Upper lobe of left lung (tissue), 6 donors: ENCODE measurements at regions not wholly inside any gene's neighbourhood (a gene's known extent, or its start where the extent isn't known, plus 50 kb on each side); places are given as distances from the start of the nearest gene placed in this dataset.

Experiments
- ATAC-seq, 2 donors: fragments of 200-7000 bp; cut with Tn5 transposase; one replicate each; pipeline ENCODE4 v1.9.1; 2022; ENCODE audit warnings: mild to moderate bottlenecking in 2 of 2, moderate library complexity in 2 of 2; ENCODE audit not compliant: low FRiP score in 2 of 2
- DNase-seq, 2 donors: peaks; one replicate each; pipeline ENCODE4 v3.0.0-alpha.2; 2019 to 2020
- H3K27ac ChIP-seq, 4 donors: fragments of 200-600 bp; sonication (generic); one replicate each; pipeline ENCODE4 v1.5.1; 2016 to 2019
- H3K27me3 ChIP-seq, 4 donors: fragments of 200-600 bp; sonication (generic); one replicate each; pipeline ENCODE4 v1.5.1; 2017 to 2019
- H3K36me3 ChIP-seq, 4 donors: fragments of 200-600 bp; sonication (generic); one replicate each; pipeline ENCODE4 v1.5.1; 2016 to 2019
- H3K4me1 ChIP-seq, 4 donors: fragments of 200-600 bp; sonication (generic); one replicate each; pipeline ENCODE4 v1.5.1; 2018 to 2019
- H3K4me3 ChIP-seq, 4 donors: fragments of 200-600 bp; sonication (generic); one replicate each; pipeline ENCODE4 v1.5.1; 2017 to 2019; ENCODE audit warnings: mild to moderate bottlenecking in 2 of 4, moderate library complexity in 1 of 4
- H3K9me3 ChIP-seq, 4 donors: fragments of 200-600 bp; sonication (generic); one replicate each; pipeline ENCODE4 v1.5.1; 2018 to 2019
- EP300 ChIP-seq, 4 donors: sonication (generic); formaldehyde crosslinking; IDR thresholded peaks; one replicate each; pipeline ENCODE4 v1.5.1; 2017; ENCODE audit warnings: antibody characterized with exemption in 4 of 4, control low read depth in 2 of 4
- POLR2A ChIP-seq, 4 donors: fragments of 450-650 bp; IDR thresholded peaks; one replicate each; pipeline ENCODE4 v1.5.1; 2016 to 2017; ENCODE audit warnings: antibody characterized with exemption in 4 of 4, mild to moderate bottlenecking in 2 of 4
- POLR2AphosphoS5 ChIP-seq, 2 donors: sonication (generic); formaldehyde crosslinking; IDR thresholded peaks; one replicate each; pipeline ENCODE4 v1.5.1; 2017; ENCODE audit warnings: antibody characterized with exemption in 2 of 2
- WGBS, 2 donors: methylation state at CpG; one replicate each; pipeline ENCODE4 v1.1.5; 2017 to 2018; 5-methylcytosine and 5-hydroxymethylcytosine counted together
- TF ChIP-seq, protein P1 (sequence below), 6 experiments: fragments of 450-650 bp in 4 of 6; fragments of 200-600 bp in 2 of 6; sonication (generic) in 2 of 6; IDR thresholded peaks; one replicate each; pipeline ENCODE4 v1.5.1; 2016 to 2019; ENCODE audit warnings: antibody characterized with exemption in 6 of 6
- donor health status: DM: no; HTN: no; CAD: no; lungs with moderate emphysema.
- donor health status: DM: no; HTN: yes; CAD: no; lungs with severe emphysema.

DNA sequence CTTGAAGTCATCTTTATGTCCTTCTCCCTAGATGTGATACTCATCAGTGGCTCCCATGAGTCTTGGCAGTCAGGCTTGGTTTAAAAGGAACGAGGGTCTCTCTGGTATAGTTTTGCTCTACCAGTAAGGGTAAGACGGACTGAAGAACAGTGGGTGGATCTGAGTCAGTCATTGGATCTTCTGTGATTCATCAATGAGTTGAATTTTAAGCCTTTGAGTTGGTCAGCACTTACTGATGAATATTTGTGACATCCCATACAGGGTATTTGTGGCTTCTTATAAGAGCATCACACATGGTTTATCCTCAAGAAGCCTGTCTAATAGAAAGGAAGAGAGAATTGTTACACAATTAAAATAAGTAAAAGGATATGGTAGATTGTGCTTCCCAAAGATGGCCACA is 87.3 kb upstream of the NAMPT start:
- Histone ChIP-seq H3K36me3 (no peaks in the 10 kb centered on the region), H3K4me3 (no peak overlapping the region), H3K27ac (no peak overlapping the region), H3K27me3 (no peaks in the 10 kb centered on the region), H3K4me1 (no peaks in the 10 kb centered on the region), H3K9me3 (no peaks in the 10 kb centered on the region)
- DNase-seq (no peak), ATAC-seq (no peak)
- no peak for TF ChIP-seq POLR2AphosphoS5 (IDR thresholded peaks at IDR 0.05)
- WGBS, 2 donors = 74 to 84% methylated on average over 2 of the region's 2 CpGs

DNA sequence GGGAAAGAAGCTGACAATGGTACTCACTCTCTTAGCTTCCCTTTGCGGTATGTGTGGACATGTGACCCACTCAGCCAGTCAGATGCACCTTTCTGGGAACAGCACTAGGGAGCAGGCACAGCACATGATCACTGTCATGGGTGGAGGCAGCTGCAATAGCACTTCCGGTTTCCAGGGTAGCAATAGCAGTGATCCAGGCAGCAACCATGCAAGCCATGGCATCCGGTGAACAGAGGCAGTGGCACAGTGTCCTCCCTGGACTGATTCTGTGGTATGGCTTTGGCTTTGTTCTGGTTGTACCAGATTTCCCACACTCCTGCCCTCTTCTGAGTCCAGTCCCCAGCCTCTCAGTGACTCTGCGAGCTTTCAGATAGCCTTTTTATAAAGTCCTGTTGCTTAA is 86.8 kb upstream of the NAMPT start:
- Histone ChIP-seq H3K4me3 (no peak overlapping the region), H3K27me3 (no peaks in the 10 kb centered on the region), H3K27ac (no peak overlapping the region), H3K4me1 (no peaks in the 10 kb centered on the region), H3K9me3 (no peaks in the 10 kb centered on the region), H3K36me3 (no peaks in the 10 kb centered on the region)
- ATAC-seq (peak; percentile 59 to 82), DNase-seq (peak in 1 of 2 donors; percentile 77)
- TF ChIP-seq POLR2A (IDR thresholded peaks at IDR 0.05) (peak in 1 of 4 donors; percentile 49), POLR2AphosphoS5 (IDR thresholded peaks at IDR 0.05) (peak; percentile 27 to 53), EP300 (IDR thresholded peaks at IDR 0.05) (peak in 1 of 4 donors; percentile 48)
- TF ChIP-seq, protein P1, sequence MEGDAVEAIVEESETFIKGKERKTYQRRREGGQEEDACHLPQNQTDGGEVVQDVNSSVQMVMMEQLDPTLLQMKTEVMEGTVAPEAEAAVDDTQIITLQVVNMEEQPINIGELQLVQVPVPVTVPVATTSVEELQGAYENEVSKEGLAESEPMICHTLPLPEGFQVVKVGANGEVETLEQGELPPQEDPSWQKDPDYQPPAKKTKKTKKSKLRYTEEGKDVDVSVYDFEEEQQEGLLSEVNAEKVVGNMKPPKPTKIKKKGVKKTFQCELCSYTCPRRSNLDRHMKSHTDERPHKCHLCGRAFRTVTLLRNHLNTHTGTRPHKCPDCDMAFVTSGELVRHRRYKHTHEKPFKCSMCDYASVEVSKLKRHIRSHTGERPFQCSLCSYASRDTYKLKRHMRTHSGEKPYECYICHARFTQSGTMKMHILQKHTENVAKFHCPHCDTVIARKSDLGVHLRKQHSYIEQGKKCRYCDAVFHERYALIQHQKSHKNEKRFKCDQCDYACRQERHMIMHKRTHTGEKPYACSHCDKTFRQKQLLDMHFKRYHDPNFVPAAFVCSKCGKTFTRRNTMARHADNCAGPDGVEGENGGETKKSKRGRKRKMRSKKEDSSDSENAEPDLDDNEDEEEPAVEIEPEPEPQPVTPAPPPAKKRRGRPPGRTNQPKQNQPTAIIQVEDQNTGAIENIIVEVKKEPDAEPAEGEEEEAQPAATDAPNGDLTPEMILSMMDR (IDR thresholded peaks at IDR 0.05) = no peak
- 79 to 91% methylated on average over 4 of the region's 4 CpGs for WGBS, 2 donors

DNA sequence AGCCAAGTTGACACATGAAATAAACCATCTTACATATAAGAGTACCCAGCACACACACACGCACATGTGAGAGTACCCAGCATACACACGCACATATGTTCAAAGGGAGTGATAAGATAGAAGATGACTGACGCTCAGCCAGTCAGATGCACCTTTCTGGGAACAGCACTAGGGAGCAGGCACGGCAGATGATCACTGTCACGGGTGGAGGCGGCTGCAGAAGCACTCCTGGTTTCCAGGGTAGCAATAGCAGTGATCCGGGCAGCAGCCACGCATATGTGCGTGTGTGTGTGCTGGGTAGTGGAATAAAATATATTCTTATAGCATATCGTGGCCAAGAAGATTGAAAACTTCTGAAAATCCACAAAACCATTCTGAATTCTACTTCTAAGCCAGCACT is 85.8 kb upstream of the NAMPT start:
- no peak for DNase-seq
- TF ChIP-seq, protein P1 (IDR thresholded peaks at IDR 0.05) = no peak
- TF ChIP-seq EP300 (IDR thresholded peaks at IDR 0.05) (no peak), POLR2AphosphoS5 (IDR thresholded peaks at IDR 0.05) (no peak), POLR2A (IDR thresholded peaks at IDR 0.05) (no peak)
- Histone ChIP-seq H3K27ac (no peak overlapping the region), H3K27me3 (no peaks in the 10 kb centered on the region), H3K9me3 (no peaks in the 10 kb centered on the region), H3K4me3 (no peak overlapping the region), H3K4me1 (peaks cover 0 to 6% (median 4%) of the 10 kb centered on the region in 4 donors), H3K36me3 (no peaks in the 10 kb centered on the region)
- 95 to 98% methylated on average over 10 of the region's 10 CpGs for WGBS, 2 donors
- ATAC-seq = no peak

DNA sequence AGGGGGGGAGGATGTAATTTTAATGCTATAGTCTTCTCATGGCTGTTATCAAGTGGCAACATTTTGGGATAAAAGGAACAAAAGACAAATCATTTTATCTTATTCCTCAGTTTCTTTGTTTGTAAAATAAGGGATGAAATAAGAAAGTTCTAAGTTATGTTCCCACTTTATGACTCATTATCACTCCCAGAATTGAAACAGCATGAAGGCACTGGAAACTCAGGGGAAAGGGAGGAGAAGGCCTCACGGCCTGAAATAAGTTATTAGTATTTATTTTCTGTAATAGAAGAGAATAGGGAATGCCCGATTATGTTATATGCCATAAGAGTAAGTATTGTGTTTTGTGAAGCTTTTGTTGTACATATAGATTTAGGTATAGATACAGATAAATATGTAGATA is 85.0 kb upstream of the NAMPT start:
- ATAC-seq (no peak), DNase-seq (no peak)
- H3K36me3 ChIP-seq = no peaks in the 10 kb centered on the region
- TF ChIP-seq POLR2A (IDR thresholded peaks at IDR 0.05) (no peak), POLR2AphosphoS5 (IDR thresholded peaks at IDR 0.05) (no peak), EP300 (IDR thresholded peaks at IDR 0.05) (no peak)
- TF ChIP-seq, protein P1 (IDR thresholded peaks at IDR 0.05) = no peak
- H3K4me1 ChIP-seq = peaks cover 0 to 10% (median 8%) of the 10 kb centered on the region in 4 donors
- 90 to 95% methylated on average over 2 of the region's 2 CpGs for WGBS, 2 donors
- no peak overlapping the region for H3K27ac ChIP-seq
- no peak overlapping the region for H3K4me3 ChIP-seq
- H3K27me3 ChIP-seq = no peaks in the 10 kb centered on the region
- no peaks in the 10 kb centered on the region for H3K9me3 ChIP-seq

DNA sequence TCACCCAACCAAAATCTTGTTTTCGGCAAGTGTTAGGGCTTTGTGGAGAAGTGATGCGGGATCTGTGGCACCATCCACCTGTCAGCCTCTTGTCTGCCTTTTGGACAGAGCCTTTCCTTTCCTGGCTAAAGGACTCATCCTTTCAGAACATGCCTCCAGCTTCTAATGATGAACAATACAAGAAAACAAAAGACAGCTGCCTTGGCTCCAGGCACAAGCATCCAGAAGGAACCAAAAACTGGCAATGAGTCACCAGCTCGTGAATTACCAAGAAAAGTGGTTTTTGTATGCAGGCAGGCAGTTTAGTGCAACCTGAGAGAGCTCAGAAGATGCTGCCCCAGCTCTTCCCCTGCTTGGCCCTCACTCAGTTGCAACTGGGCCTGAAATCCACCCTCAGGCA is 84.6 kb upstream of the NAMPT start:
- ATAC-seq (no peak), DNase-seq (no peak)
- no peaks in the 10 kb centered on the region for H3K9me3 ChIP-seq
- H3K27me3 ChIP-seq = no peaks in the 10 kb centered on the region
- H3K4me3 ChIP-seq = no peak overlapping the region
- H3K4me1 ChIP-seq = peaks cover 0 to 11% (median 8%) of the 10 kb centered on the region in 4 donors
- no peaks in the 10 kb centered on the region for H3K36me3 ChIP-seq
- 75 to 93% methylated on average over 3 of the region's 3 CpGs for WGBS, 2 donors
- no peak overlapping the region for H3K27ac ChIP-seq
- TF ChIP-seq, protein P1 (IDR thresholded peaks at IDR 0.05) = no peak
- TF ChIP-seq POLR2AphosphoS5 (IDR thresholded peaks at IDR 0.05) (no peak), EP300 (IDR thresholded peaks at IDR 0.05) (no peak), POLR2A (IDR thresholded peaks at IDR 0.05) (no peak)
